AG04449 (cell line): ENCODE measurements at regions not wholly inside any gene's neighbourhood (a gene's known extent, or its start where the extent isn't known, plus 50 kb on each side); places are given as distances from the start of the nearest gene placed in this dataset.
"Not testable (repeated sequence)": the region's sequence is repeated elsewhere in the genome, so short reads cannot be mapped to it uniquely, and the experiment has no call there.

Experiments used
- CTCF ChIA-PET: fragments of 350-600 bp; formaldehyde crosslinking; extraction: SDS; loops from one replicate; lab custom pipeline; 2021; ENCODE audit warnings: antibody characterized with exemption; lab: Yijun Ruan, JAX
- POLR2A ChIA-PET: fragments of 400-600, 350-600 bp; formaldehyde crosslinking; extraction: SDS; loops from one replicate; lab custom pipeline; 2020; ENCODE audit warnings: antibody characterized with exemption, inconsistent platforms; lab: Yijun Ruan, JAX
- DNase-seq: peaks from one replicate; pipeline ENCODE4 v3.0.0-alpha.2; 2010; ENCODE audit warnings: low read depth, low spot score
- H3K4me3 ChIP-seq: 2 replicates; pipeline ENCODE4 v1.5.1; 2011; ENCODE audit warnings: low read depth, mild to moderate bottlenecking, control low read depth, low read length
- CTCF ChIP-seq: IDR thresholded peaks from one replicate; pipeline ENCODE4 v1.5.1; 2011; ENCODE audit warnings: mild to moderate bottlenecking, moderate library complexity, low read length, control low read depth, inconsistent platforms; ENCODE audit not compliant: insufficient read depth; ENCODE audit errors: missing control alignments

- no peak for DNase-seq
- no peak for TF ChIP-seq CTCF
- no peak overlapping the region for H3K4me3 ChIP-seq
- CTCF ChIA-PET = no interaction called here
- POLR2A ChIA-PET = no interaction called here
Observed at GRCh38 chr3:102722317-102722716, 287.5 kb downstream of the ZPLD1 start.

- no peak overlapping the region for H3K4me3 ChIP-seq
- no peak for DNase-seq
- no peak for TF ChIP-seq CTCF
- POLR2A ChIA-PET = no interaction called here
- CTCF ChIA-PET = no interaction called here
Observed at GRCh38 chr3:102727340-102727739, 292.5 kb downstream of the ZPLD1 start.

- POLR2A ChIA-PET, H3K4me3 ChIP-seq, DNase-seq: not testable (repeated sequence)
- CTCF ChIA-PET = interaction anchor here (1.1 kb wide), 1 partner anchor 59 kb away, joined by 3 read pairs; no protein-coding TSS in a partner anchor
Observed at GRCh38 chr3:102732581-102732980, 297.8 kb downstream of the ZPLD1 start.

GRCh38 chr3:102733791-102734563, 299.2 kb downstream of the ZPLD1 start:
- no peak for DNase-seq
- H3K4me3 ChIP-seq = no peak overlapping the region
- TF ChIP-seq CTCF = no peak
- POLR2A ChIA-PET = no interaction called here
- CTCF ChIA-PET = interaction anchor here (1.1 kb wide), 1 partner anchor 61 kb away, joined by 3 read pairs; no protein-coding TSS in a partner anchor

GRCh38 chr3:102735311-102735710, 300.5 kb downstream of the ZPLD1 start:
- ChIA-PET CTCF (interaction anchor here (1.2 kb wide), 1 partner anchor 62 kb away, joined by 3 read pairs; no protein-coding TSS in a partner anchor), POLR2A (no interaction called here)
- H3K4me3 ChIP-seq = no peak overlapping the region
- TF ChIP-seq CTCF = no peak
- DNase-seq = no peak

- ChIA-PET POLR2A (no interaction called here), CTCF (no interaction called here)
- no peak overlapping the region for H3K4me3 ChIP-seq
- DNase-seq = no peak
- TF ChIP-seq CTCF = no peak
Observed at GRCh38 chr3:102736288-102736974, 301.6 kb downstream of the ZPLD1 start.
